GM10248 (cell line): ENCODE measurements at regions not wholly inside any gene's neighbourhood (a gene's known extent, or its start where the extent isn't known, plus 50 kb on each side); places are given as distances from the start of the nearest gene placed in this dataset.

Experiments used
- CTCF ChIA-PET: fragments of 300-600 bp; sonication (Branson Sonifier 250); formaldehyde crosslinking; extraction: SDS; loops from one replicate; lab custom pipeline; 2021; ENCODE audit warnings: antibody characterized with exemption; lab: Yijun Ruan, JAX
- POLR2A ChIA-PET: fragments of 350-650 bp; sonication (Branson Sonifier 250); formaldehyde crosslinking; extraction: SDS; loops from one replicate; lab custom pipeline; 2020; ENCODE audit warnings: antibody characterized with exemption; lab: Yijun Ruan, JAX
- DNase-seq: peaks from one replicate; pipeline ENCODE4 v3.0.0; 2012; ENCODE audit errors: extremely low spot score
- TF ChIP-seq, protein P1 (sequence below): IDR thresholded peaks from 2 replicates; pipeline ENCODE4 v1.5.1; 2012; ENCODE audit warnings: mild to moderate bottlenecking, low read depth; ENCODE audit errors: extremely low read depth, missing control alignments, control extremely low read depth

DNA sequence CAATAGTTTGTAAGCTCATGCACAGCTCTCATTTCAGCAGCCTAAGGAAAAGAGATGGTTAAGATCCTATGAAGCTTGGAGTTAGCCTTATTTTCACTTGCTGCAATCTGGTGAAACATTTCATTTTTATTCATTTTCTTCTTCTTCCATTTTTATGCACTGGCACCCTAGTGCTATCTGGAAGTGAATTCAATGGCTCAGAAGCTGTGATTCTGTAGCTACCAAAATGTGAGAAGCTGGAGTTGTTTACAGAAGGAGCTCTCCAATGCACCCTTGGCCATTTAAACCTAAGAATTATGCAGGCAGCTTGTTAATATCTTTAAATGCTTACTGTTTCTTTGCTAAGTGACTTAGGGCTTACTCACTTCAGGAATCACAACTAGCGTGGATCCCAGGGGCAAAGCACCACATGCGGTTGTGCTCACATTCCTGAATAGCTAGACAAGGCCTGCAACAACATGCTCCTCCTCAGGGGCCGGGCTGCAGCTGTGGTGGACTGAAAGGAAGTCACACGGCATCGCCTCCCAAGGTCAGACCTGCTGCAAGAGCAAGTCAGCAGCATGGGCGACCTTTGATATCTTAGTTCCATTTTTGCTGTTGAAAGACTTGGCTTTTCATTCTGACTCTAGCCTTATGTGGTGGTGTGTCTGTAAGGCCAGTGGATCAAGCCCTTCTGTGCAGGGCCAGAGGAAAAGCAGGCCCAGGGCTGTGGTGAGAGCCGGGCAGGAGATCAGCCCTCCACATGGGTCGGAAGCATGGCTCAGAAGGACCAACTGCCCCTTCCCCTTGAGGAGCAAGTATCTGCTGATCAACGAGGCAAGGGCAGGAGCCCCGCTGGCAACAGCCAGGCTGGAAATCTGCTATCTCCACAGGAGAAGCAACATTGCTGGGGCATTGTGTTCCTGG, 91.9 kb upstream of the MBL2 start:
- TF ChIP-seq, protein P1, sequence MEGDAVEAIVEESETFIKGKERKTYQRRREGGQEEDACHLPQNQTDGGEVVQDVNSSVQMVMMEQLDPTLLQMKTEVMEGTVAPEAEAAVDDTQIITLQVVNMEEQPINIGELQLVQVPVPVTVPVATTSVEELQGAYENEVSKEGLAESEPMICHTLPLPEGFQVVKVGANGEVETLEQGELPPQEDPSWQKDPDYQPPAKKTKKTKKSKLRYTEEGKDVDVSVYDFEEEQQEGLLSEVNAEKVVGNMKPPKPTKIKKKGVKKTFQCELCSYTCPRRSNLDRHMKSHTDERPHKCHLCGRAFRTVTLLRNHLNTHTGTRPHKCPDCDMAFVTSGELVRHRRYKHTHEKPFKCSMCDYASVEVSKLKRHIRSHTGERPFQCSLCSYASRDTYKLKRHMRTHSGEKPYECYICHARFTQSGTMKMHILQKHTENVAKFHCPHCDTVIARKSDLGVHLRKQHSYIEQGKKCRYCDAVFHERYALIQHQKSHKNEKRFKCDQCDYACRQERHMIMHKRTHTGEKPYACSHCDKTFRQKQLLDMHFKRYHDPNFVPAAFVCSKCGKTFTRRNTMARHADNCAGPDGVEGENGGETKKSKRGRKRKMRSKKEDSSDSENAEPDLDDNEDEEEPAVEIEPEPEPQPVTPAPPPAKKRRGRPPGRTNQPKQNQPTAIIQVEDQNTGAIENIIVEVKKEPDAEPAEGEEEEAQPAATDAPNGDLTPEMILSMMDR: no peak
- ChIA-PET CTCF (interaction anchor here (1.0 kb wide), 1 partner anchor 27 kb away, joined by 3 read pairs; no protein-coding TSS in a partner anchor), POLR2A (no interaction called here)
- DNase-seq: no peak

DNA sequence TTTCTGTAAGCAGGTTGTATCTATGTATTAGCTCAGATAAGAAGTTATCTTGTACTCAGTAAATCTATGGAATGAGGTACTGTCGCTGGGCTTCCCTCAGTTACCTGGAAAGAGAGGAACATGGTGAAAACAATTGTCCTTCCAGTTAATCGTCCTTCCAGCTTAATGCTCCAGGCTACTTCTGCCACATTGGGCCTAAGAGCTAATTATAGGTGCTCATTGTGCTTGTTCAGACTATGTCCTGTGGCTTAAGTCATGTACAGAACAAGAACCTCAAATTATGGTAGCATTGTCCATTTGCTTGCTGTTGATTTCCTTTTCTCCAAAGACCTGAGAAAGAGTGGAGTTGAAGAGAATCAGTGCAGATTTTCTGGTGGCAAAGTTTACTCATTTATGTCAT, 86.1 kb upstream of the MBL2 start:
- CTCF ChIA-PET: interaction anchor here (1.1 to 1.2 kb wide), 2 partner anchors 24 to 39 kb away, joined by 3 read pairs; no protein-coding TSS in a partner anchor
- no peak for DNase-seq
- POLR2A ChIA-PET: no interaction called here
- TF ChIP-seq, protein P1: no peak

DNA sequence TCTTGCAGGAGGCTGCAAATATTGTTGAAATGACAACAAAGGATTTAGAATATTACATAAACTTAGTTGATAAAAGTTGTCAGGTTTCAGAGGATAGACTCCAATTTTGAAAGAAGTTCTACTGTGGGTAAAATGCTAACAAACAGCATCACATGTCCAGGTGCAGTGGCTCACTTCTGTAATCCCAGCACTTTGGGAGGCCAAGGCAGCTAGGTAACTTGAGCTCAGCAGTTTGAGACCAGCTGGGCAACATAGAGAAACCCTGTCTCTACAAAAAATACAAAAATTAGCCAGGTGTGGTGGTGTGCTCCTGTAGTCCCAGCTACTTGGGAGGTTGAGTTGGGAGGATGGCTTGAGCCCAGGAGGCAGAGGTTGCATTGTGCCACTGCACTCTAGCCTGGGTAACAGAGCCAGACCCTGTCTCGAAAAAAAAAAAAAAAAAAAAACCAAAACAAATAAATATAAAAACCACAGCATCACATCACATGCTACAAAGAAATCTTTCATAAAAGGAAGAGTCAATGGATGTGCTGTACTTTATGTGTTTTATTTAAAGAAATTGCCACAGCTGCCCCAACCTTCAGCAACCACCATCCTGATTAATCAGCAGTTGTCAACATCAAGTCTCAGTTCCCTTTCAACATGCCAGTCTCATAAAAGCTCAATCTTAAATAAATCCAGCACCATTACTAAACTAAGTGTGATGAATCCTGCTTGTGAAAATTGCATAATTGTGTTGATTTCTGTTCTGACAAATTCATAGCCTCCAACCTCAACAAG, 83.2 kb upstream of the MBL2 start:
- POLR2A ChIA-PET: no interaction called here
- TF ChIP-seq, protein P1: no peak
- CTCF ChIA-PET: no interaction called here
- DNase-seq: no peak

DNA sequence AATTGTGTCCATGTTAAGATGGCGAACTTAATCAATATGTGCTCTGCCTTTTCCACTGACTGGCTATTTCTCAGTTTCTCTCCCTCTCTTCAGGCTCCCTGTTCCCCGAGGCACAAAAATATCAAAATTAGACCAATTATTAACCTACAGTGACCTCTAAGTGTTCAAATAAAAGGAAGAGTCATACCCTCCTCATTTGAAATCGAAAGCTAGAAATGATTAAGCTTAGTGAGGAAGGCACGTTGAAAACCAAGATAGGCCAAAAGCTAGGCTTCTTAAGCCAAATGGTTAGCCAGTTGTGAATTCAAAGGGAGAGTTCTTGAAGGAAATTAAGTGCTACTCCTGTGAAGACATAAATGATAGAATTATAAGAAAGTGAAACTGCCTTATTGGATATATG, 81.1 kb upstream of the MBL2 start:
- TF ChIP-seq, protein P1: no peak
- DNase-seq: no peak
- CTCF ChIA-PET: no interaction called here
- POLR2A ChIA-PET: no interaction called here

DNA sequence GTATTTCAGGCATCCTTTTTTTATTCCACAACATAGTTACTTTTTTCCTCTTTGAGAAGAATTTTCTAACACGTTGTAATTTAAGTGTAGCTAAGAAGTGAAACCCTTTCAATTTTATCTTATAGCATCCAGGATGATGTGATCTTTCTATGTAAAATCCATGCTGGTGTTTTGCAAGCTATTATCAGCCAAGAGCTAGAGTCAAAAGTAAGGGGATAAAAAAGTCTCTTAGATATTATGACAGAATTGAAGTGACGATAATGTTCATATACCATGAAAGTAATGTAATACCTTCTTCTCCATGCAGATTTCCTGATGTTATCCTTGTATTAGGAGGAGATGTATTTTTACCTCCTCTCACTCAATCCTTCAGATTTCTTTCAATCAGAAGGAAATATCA, 64.2 kb upstream of the MBL2 start:
- TF ChIP-seq, protein P1: no peak
- POLR2A ChIA-PET: no interaction called here
- CTCF ChIA-PET: interaction anchor here (3.9 kb wide), 1 partner anchor 18 kb away, joined by 15 read pairs; no protein-coding TSS in a partner anchor
- no peak for DNase-seq
